ENCODE measurements at regions not wholly inside any gene's neighbourhood (a gene's known extent, or its start where the extent isn't known, plus 50 kb on each side); places are given as distances from the start of the nearest gene placed in this dataset.
A peak's percentile ranks its signal among the peaks of the same experiment; 100 is the strongest.

DNA sequence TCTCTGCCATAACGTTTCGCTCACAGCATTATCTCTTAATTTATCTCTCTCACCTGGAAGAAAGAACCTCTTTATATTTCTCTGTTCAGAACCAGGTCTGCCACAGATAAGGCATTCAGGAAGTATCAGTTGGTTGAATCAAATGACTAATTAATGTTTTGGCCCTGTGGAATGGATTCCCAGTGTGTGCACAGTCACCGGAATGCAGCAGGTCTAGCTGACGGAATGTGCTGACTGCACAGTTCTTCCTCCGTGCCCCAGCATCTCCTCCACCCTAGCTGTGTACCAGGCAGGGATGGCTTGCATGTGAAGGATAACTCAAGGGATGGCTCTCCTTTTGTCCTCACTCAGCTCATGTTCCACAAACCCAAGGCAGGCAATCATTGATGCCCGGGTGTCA, 141.8 kb upstream of the MSX1 start:
- no peaks in the 10 kb centered on the region for H3K4me1 Mint-ChIP-seq
- Histone ChIP-seq H3K36me3 (ENCODE audit: insufficient read depth, low read length) (no peaks in the 10 kb centered on the region), H3K9me3 (ENCODE audit: low read length) (no peaks in the 10 kb centered on the region), H3K4me1 (ENCODE audit: insufficient read depth, low read length) (no peaks in the 10 kb centered on the region), H3K27ac (ENCODE audit: low read depth, low read length) (no peak overlapping the region), H3K27me3 (ENCODE audit: insufficient read depth, low read length, poor library complexity, severe bottlenecking) (no peaks in the 10 kb centered on the region), H3K4me3 (ENCODE audit: low read length) (no peak overlapping the region)
- H3K27ac Mint-ChIP-seq = no peak overlapping the region
- H3K9me3 Mint-ChIP-seq = peaks cover 0 to 3% (median 0%) of the 10 kb centered on the region in 5 donors
- H3K36me3 Mint-ChIP-seq = peaks cover 0 to 32% (median 3%) of the 10 kb centered on the region in 3 donors
- H3K27me3 Mint-ChIP-seq = no peaks in the 10 kb centered on the region
- no peak overlapping the region for H3K4me3 Mint-ChIP-seq
- CTCF ChIA-PET = no interaction called here
- POLR2A ChIA-PET = no interaction called here
- DNase-seq = no peak

DNA sequence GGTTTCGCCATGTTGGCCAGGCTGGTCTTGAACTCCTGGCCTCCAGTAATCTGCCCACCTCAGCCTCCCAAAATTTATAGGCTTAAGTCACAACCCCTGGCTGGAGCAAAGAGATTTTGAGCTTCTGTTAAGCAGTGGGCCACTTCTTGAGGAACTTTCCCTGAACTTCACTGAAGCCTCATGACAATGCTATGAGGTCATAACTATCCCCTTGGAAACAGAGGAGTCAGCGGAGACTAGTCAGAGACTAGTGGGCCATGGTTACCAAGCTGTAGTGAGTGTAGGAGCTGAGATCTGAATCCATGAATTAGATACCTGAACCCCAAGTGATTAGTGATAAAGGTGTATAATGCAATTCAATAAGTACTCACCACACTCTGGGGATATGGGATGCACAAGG, 145.1 kb upstream of the MSX1 start:
- Histone ChIP-seq H3K36me3 (ENCODE audit: insufficient read depth, low read length) (no peaks in the 10 kb centered on the region), H3K9me3 (ENCODE audit: low read length) (no peaks in the 10 kb centered on the region), H3K27ac (ENCODE audit: low read depth, low read length) (no peak overlapping the region), H3K4me3 (ENCODE audit: low read length) (no peak overlapping the region), H3K4me1 (ENCODE audit: insufficient read depth, low read length) (no peaks in the 10 kb centered on the region), H3K27me3 (ENCODE audit: insufficient read depth, low read length, poor library complexity, severe bottlenecking) (no peaks in the 10 kb centered on the region)
- DNase-seq = no peak
- Mint-ChIP-seq H3K4me3 (no peak overlapping the region), H3K36me3 (peaks cover 0 to 21% (median 3%) of the 10 kb centered on the region in 3 donors), H3K9me3 (no peaks in the 10 kb centered on the region), H3K27me3 (no peaks in the 10 kb centered on the region), H3K4me1 (no peaks in the 10 kb centered on the region), H3K27ac (no peak overlapping the region)
- CTCF ChIA-PET = no interaction called here
- POLR2A ChIA-PET = no interaction called here

DNA sequence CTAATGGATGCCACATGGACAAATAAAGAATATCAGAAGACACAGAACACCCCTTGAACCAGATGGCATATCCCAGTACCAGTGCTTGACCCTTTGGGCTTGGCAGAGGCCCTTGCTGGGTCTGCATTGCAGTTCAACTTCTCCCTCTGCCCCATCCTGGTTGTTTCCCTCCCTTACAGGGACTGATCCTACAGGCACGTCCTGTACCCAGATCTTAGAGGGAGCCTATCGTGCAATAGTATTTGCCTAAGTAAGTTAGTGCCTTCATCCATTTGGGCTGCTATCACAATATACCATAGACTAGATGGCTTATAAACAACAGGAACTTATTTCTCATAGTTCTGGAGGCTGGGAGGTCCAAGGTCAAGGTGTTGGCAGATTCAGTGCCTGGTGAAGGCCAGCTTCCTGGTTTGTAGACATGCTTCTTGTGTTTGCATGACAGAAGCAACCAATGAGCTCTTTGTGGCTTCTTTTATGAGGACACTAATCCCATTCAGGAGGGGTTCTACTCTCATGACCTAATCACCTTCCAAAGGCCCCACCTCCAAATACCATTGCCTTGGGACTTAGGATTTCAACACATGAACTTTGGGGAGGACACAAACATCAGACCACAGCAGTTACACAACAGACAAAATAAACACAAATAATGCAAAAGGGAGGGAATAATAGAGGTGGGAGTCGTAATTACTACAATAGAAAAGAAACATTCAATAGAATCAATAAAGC, 146.5 kb upstream of the MSX1 start:
- DNase-seq = no peak
- ChIA-PET CTCF (no interaction called here), POLR2A (no interaction called here)
- Histone ChIP-seq H3K4me3 (ENCODE audit: low read length) (no peak overlapping the region), H3K9me3 (ENCODE audit: low read length) (no peaks in the 10 kb centered on the region), H3K4me1 (ENCODE audit: insufficient read depth, low read length) (no peaks in the 10 kb centered on the region), H3K36me3 (ENCODE audit: insufficient read depth, low read length) (no peaks in the 10 kb centered on the region), H3K27me3 (ENCODE audit: insufficient read depth, low read length, poor library complexity, severe bottlenecking) (no peaks in the 10 kb centered on the region), H3K27ac (ENCODE audit: low read depth, low read length) (no peak overlapping the region)
- Mint-ChIP-seq H3K27ac (peak overlapping the region in 2 of 8 donors; percentile 1 to 38), H3K27me3 (no peaks in the 10 kb centered on the region), H3K4me3 (no peak overlapping the region), H3K36me3 (peaks cover 3 to 24% (median 4%) of the 10 kb centered on the region in 3 donors), H3K4me1 (no peaks in the 10 kb centered on the region), H3K9me3 (peaks cover 0 to 10% (median 3%) of the 10 kb centered on the region in 5 donors)

DNA sequence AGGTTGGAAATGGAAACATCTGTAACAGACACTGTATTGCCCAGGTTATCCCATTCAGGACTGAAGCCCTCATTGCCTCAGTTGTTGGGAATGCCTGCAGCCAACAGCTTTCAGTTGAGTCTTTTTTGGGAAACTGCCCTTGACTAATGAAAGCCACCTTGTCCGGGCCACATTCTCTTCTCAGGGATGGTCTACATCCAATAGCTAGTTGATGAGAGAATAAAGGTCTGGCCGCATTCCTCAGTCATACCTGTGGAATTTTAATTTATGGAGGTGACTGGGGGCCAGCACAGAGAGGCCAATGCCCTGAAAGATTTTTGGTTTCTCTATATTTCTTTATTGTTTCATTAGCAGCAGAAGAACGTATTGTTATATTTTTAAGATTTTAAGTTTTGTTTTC, 147.6 kb upstream of the MSX1 start:
- no peaks in the 10 kb centered on the region for H3K27me3 Mint-ChIP-seq
- Histone ChIP-seq H3K36me3 (ENCODE audit: insufficient read depth, low read length) (no peaks in the 10 kb centered on the region), H3K4me3 (ENCODE audit: low read length) (no peak overlapping the region), H3K27me3 (ENCODE audit: insufficient read depth, low read length, poor library complexity, severe bottlenecking) (no peaks in the 10 kb centered on the region), H3K4me1 (ENCODE audit: insufficient read depth, low read length) (no peaks in the 10 kb centered on the region), H3K27ac (ENCODE audit: low read depth, low read length) (no peak overlapping the region), H3K9me3 (ENCODE audit: low read length) (no peaks in the 10 kb centered on the region)
- no peak for DNase-seq
- POLR2A ChIA-PET = no interaction called here
- H3K9me3 Mint-ChIP-seq = peaks cover 0 to 10% (median 3%) of the 10 kb centered on the region in 5 donors
- CTCF ChIA-PET = no interaction called here
- H3K36me3 Mint-ChIP-seq = peaks cover 2 to 29% (median 3%) of the 10 kb centered on the region in 3 donors
- no peak overlapping the region for H3K27ac Mint-ChIP-seq
- H3K4me3 Mint-ChIP-seq = no peak overlapping the region
- H3K4me1 Mint-ChIP-seq = no peaks in the 10 kb centered on the region

DNA sequence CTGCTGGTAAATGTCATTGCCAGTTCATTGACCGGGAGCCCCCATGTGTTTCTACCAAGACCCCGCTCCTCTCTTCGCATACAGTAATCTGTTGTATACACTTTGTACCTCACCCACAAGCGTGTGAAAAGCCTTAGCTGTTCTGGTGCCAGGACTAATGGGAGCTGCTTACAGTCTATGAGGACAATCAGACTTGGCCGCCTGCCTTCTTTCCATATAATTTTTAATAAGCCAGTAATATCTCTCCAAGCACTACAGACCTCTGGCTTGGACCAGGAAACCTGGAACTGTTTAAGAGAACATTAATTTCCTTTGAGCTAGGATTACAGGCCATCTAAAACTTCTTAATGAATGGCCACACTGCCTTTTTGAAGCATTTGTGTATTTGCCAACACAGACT, 149.7 kb upstream of the MSX1 start:
- no peaks in the 10 kb centered on the region for H3K9me3 ChIP-seq (ENCODE audit: low read length)
- no peaks in the 10 kb centered on the region for H3K27me3 ChIP-seq (ENCODE audit: insufficient read depth, low read length, poor library complexity, severe bottlenecking)
- Mint-ChIP-seq H3K27ac (no peak overlapping the region), H3K4me1 (no peaks in the 10 kb centered on the region), H3K36me3 (peaks cover 6 to 50% (median 8%) of the 10 kb centered on the region in 3 donors), H3K4me3 (no peak overlapping the region), H3K27me3 (peaks cover 0 to 5% of the 10 kb centered on the region in 2 donors), H3K9me3 (peaks cover 0 to 10% (median 3%) of the 10 kb centered on the region in 5 donors)
- no peak for DNase-seq
- CTCF ChIA-PET = no interaction called here
- no peak overlapping the region for H3K4me3 ChIP-seq (ENCODE audit: low read length)
- H3K36me3 ChIP-seq (ENCODE audit: insufficient read depth, low read length) = no peaks in the 10 kb centered on the region
- H3K27ac ChIP-seq (ENCODE audit: low read depth, low read length) = no peak overlapping the region
- POLR2A ChIA-PET = no interaction called here
- no peaks in the 10 kb centered on the region for H3K4me1 ChIP-seq (ENCODE audit: insufficient read depth, low read length)

DNA sequence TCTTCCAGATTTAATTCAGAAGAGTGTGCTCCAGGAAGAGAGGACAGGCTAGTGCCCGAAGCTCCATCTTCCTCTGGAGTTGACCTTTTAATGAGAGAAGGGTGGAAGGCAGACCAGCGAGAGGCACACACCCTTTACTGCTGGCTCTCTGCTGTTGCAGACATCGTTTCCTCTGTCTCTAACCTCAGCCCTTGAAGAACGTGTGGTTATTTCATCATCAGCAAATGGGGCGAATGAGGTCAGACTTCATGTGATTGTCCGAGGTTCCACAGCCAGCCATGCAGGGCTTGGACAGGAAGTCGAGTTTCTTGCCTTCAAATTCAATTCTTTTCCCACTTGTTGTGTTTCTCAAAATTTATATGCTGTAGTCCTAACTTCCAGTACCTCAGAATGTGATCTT, 155.2 kb upstream of the MSX1 start:
- peaks cover 8 to 55% (median 9%) of the 10 kb centered on the region in 3 donors for H3K36me3 Mint-ChIP-seq
- CTCF ChIA-PET = no interaction called here
- H3K27ac Mint-ChIP-seq = no peak overlapping the region
- no peak for DNase-seq
- Histone ChIP-seq H3K9me3 (ENCODE audit: low read length) (no peaks in the 10 kb centered on the region), H3K27me3 (ENCODE audit: insufficient read depth, low read length, poor library complexity, severe bottlenecking) (no peaks in the 10 kb centered on the region), H3K4me3 (ENCODE audit: low read length) (no peak overlapping the region), H3K27ac (ENCODE audit: low read depth, low read length) (no peak overlapping the region), H3K36me3 (ENCODE audit: insufficient read depth, low read length) (no peaks in the 10 kb centered on the region), H3K4me1 (ENCODE audit: insufficient read depth, low read length) (no peaks in the 10 kb centered on the region)
- peaks cover 0 to 10% (median 3%) of the 10 kb centered on the region in 5 donors for H3K9me3 Mint-ChIP-seq
- H3K4me3 Mint-ChIP-seq = no peak overlapping the region
- POLR2A ChIA-PET = no interaction called here
- peaks cover 0 to 5% of the 10 kb centered on the region in 2 donors for H3K27me3 Mint-ChIP-seq
- H3K4me1 Mint-ChIP-seq = no peaks in the 10 kb centered on the region

DNA sequence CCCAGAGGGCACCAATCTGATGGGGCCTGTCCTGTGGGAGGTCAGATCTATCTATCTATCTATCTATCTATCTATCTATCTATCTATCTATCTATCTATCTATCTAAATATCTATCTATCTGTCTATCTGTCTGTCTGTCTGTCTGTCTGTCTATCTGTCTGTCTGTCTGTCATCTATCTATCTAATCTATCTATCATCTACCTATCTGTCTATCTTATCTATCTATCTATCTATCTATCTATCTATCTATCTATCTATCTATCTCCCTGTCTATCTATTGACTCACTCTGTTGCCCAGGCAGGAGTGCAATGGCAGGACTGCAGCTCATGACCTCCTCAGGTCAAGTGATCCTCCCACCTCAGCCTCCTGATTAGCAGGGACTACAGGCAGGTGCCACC, 155.7 kb upstream of the STX18 start:
- no peak overlapping the region for H3K27ac Mint-ChIP-seq
- H3K4me3 Mint-ChIP-seq = no peak overlapping the region
- no peaks in the 10 kb centered on the region for H3K27me3 ChIP-seq (ENCODE audit: insufficient read depth, low read length, poor library complexity, severe bottlenecking)
- no peak overlapping the region for H3K27ac ChIP-seq (ENCODE audit: low read depth, low read length)
- H3K4me3 ChIP-seq (ENCODE audit: low read length) = no peak overlapping the region
- no peaks in the 10 kb centered on the region for H3K9me3 Mint-ChIP-seq
- H3K36me3 Mint-ChIP-seq = peaks cover 0 to 16% (median 3%) of the 10 kb centered on the region in 3 donors
- no peaks in the 10 kb centered on the region for H3K9me3 ChIP-seq (ENCODE audit: low read length)
- ChIA-PET POLR2A (no interaction called here), CTCF (no interaction called here)
- no peaks in the 10 kb centered on the region for H3K36me3 ChIP-seq (ENCODE audit: insufficient read depth, low read length)
- no peaks in the 10 kb centered on the region for H3K4me1 ChIP-seq (ENCODE audit: insufficient read depth, low read length)
- DNase-seq = no peak
- no peaks in the 10 kb centered on the region for H3K4me1 Mint-ChIP-seq
- H3K27me3 Mint-ChIP-seq = no peaks in the 10 kb centered on the region

DNA sequence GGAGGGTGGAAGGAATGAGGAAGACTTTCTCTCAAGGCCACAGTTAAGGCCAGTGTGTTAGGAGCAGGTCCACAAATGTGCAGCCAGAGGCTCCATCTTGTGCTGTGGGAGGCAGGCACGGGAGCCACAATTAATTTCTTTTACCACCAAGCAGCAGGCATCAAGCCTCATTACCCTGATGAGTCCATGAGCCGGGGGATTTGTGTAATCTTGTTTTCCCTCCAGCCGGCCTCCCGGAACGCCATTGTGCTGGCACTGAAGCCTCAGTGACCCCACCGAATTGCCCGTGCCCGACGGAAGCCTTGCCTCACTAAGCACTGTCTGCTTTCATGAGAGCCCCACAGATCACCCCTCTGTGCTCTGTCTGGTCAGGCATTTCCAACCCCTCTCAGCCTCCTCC, 154.7 kb upstream of the STX18 start:
- no peaks in the 10 kb centered on the region for H3K9me3 Mint-ChIP-seq
- H3K9me3 ChIP-seq (ENCODE audit: low read length) = no peaks in the 10 kb centered on the region
- peaks cover 3 to 22% (median 4%) of the 10 kb centered on the region in 3 donors for H3K36me3 Mint-ChIP-seq

More for the DNA sequence above, 154.7 kb upstream of the STX18 start:
- H3K27me3 ChIP-seq (ENCODE audit: insufficient read depth, low read length, poor library complexity, severe bottlenecking) = no peaks in the 10 kb centered on the region
- DNase-seq = no peak
- Mint-ChIP-seq H3K27ac (no peak overlapping the region), H3K4me1 (no peaks in the 10 kb centered on the region), H3K27me3 (no peaks in the 10 kb centered on the region), H3K4me3 (no peak overlapping the region)
- no peak overlapping the region for H3K4me3 ChIP-seq (ENCODE audit: low read length)
- POLR2A ChIA-PET = no interaction called here
- no peaks in the 10 kb centered on the region for H3K36me3 ChIP-seq (ENCODE audit: insufficient read depth, low read length)
- no peak overlapping the region for H3K27ac ChIP-seq (ENCODE audit: low read depth, low read length)
- H3K4me1 ChIP-seq (ENCODE audit: insufficient read depth, low read length) = no peaks in the 10 kb centered on the region
- CTCF ChIA-PET = no interaction called here

Measured in CD8-positive, alpha-beta memory T cell (primary cell).